ENCODE measurements at regions not wholly inside any gene's neighbourhood (a gene's known extent, or its start where the extent isn't known, plus 50 kb on each side); places are given as distances from the start of the nearest gene placed in this dataset.

GRCh38 chr7:117929237-117929636 is 56.0 kb upstream of the CTTNBP2 start:
- Histone ChIP-seq H3K79me2 (ENCODE audit: insufficient read depth, low read length) (no peaks in the 10 kb centered on the region), H3K4me3 (ENCODE audit: insufficient read depth, low read depth, low read length) (no peak overlapping the region), H3K36me3 (ENCODE audit: insufficient read depth, low read length) (no peaks in the 10 kb centered on the region), H2AFZ (ENCODE audit: low read depth, low read length) (no peak overlapping the region), H3K4me1 (ENCODE audit: insufficient read depth, low read length) (no peaks in the 10 kb centered on the region), H3K27me3 (ENCODE audit: insufficient read depth, low read length) (no peaks in the 10 kb centered on the region), H3K4me2 (ENCODE audit: low read length) (no peak overlapping the region), H3K9me3 (ENCODE audit: insufficient read depth, low read depth, low read length) (no peaks in the 10 kb centered on the region), H3K27ac (ENCODE audit: low read depth, low read length) (no peak overlapping the region), H4K20me1 (ENCODE audit: insufficient read depth, low read length) (no peaks in the 10 kb centered on the region), H3K9ac (ENCODE audit: low read length) (no peak overlapping the region)
- TF ChIP-seq EZH2 (IDR thresholded peaks at IDR 0.05; ENCODE audit: insufficient read depth, low read length) (no peak), CTCF (IDR thresholded peaks at IDR 0.05; ENCODE audit: insufficient read depth, low read depth, low read length) (no peak)
- Mint-ChIP-seq H3K27ac (ENCODE audit: unreplicated experiment) (no peak overlapping the region), H3K36me3 (ENCODE audit: low read depth, unreplicated experiment) (no peaks in the 10 kb centered on the region), H3K4me1 (ENCODE audit: low read depth, unreplicated experiment) (no peaks in the 10 kb centered on the region), H3K27me3 (ENCODE audit: low read depth, unreplicated experiment) (no peaks in the 10 kb centered on the region), H3K4me3 (ENCODE audit: unreplicated experiment) (no peak overlapping the region), H3K9me3 (ENCODE audit: unreplicated experiment) (peaks cover 4% of the 10 kb centered on the region)
- FAIRE-seq, result no peak
- DNase-seq (ENCODE audit: low read depth), result no peak

GRCh38 chr7:117931314-117931713 is 58.1 kb upstream of the CTTNBP2 start:
- Mint-ChIP-seq H3K27me3 (ENCODE audit: low read depth, unreplicated experiment) (no peaks in the 10 kb centered on the region), H3K4me3 (ENCODE audit: unreplicated experiment) (no peak overlapping the region), H3K36me3 (ENCODE audit: low read depth, unreplicated experiment) (no peaks in the 10 kb centered on the region), H3K9me3 (ENCODE audit: unreplicated experiment) (peaks cover 4% of the 10 kb centered on the region), H3K4me1 (ENCODE audit: low read depth, unreplicated experiment) (no peaks in the 10 kb centered on the region), H3K27ac (ENCODE audit: unreplicated experiment) (no peak overlapping the region)
- no peak overlapping the region for H2AFZ ChIP-seq (ENCODE audit: low read depth, low read length)
- DNase-seq (ENCODE audit: low read depth) (no peak), FAIRE-seq (no peak)
- H3K27me3 ChIP-seq (ENCODE audit: insufficient read depth, low read length), result no peaks in the 10 kb centered on the region
- no peak overlapping the region for H3K4me2 ChIP-seq (ENCODE audit: low read length)
- no peaks in the 10 kb centered on the region for H3K79me2 ChIP-seq (ENCODE audit: insufficient read depth, low read length)
- H3K36me3 ChIP-seq (ENCODE audit: insufficient read depth, low read length), result no peaks in the 10 kb centered on the region
- no peak for TF ChIP-seq EZH2 (IDR thresholded peaks at IDR 0.05; ENCODE audit: insufficient read depth, low read length)
- no peak for TF ChIP-seq CTCF (IDR thresholded peaks at IDR 0.05; ENCODE audit: insufficient read depth, low read depth, low read length)
- no peaks in the 10 kb centered on the region for H3K9me3 ChIP-seq (ENCODE audit: insufficient read depth, low read depth, low read length)
- H3K4me1 ChIP-seq (ENCODE audit: insufficient read depth, low read length), result no peaks in the 10 kb centered on the region
- no peak overlapping the region for H3K4me3 ChIP-seq (ENCODE audit: insufficient read depth, low read depth, low read length)
- H3K9ac ChIP-seq (ENCODE audit: low read length), result no peak overlapping the region
- no peak overlapping the region for H3K27ac ChIP-seq (ENCODE audit: low read depth, low read length)
- H4K20me1 ChIP-seq (ENCODE audit: insufficient read depth, low read length), result no peaks in the 10 kb centered on the region

- FAIRE-seq (no peak), DNase-seq (ENCODE audit: low read depth) (no peak)
- H3K4me3 Mint-ChIP-seq (ENCODE audit: unreplicated experiment), result no peak overlapping the region
- no peak overlapping the region for H3K4me2 ChIP-seq (ENCODE audit: low read length)
- H3K4me3 ChIP-seq (ENCODE audit: insufficient read depth, low read depth, low read length), result no peak overlapping the region
- no peaks in the 10 kb centered on the region for H3K36me3 Mint-ChIP-seq (ENCODE audit: low read depth, unreplicated experiment)
- H4K20me1 ChIP-seq (ENCODE audit: insufficient read depth, low read length), result no peaks in the 10 kb centered on the region
- no peak overlapping the region for H3K27ac ChIP-seq (ENCODE audit: low read depth, low read length)
- TF ChIP-seq CTCF (IDR thresholded peaks at IDR 0.05; ENCODE audit: insufficient read depth, low read depth, low read length) (no peak), EZH2 (IDR thresholded peaks at IDR 0.05; ENCODE audit: insufficient read depth, low read length) (no peak)
- no peak overlapping the region for H2AFZ ChIP-seq (ENCODE audit: low read depth, low read length)
- no peak overlapping the region for H3K27ac Mint-ChIP-seq (ENCODE audit: unreplicated experiment)
- peaks cover 4% of the 10 kb centered on the region for H3K9me3 Mint-ChIP-seq (ENCODE audit: unreplicated experiment)
- H3K9me3 ChIP-seq (ENCODE audit: insufficient read depth, low read depth, low read length), result no peaks in the 10 kb centered on the region
- no peaks in the 10 kb centered on the region for H3K4me1 Mint-ChIP-seq (ENCODE audit: low read depth, unreplicated experiment)
- H3K79me2 ChIP-seq (ENCODE audit: insufficient read depth, low read length), result no peaks in the 10 kb centered on the region
- no peaks in the 10 kb centered on the region for H3K4me1 ChIP-seq (ENCODE audit: insufficient read depth, low read length)
- no peaks in the 10 kb centered on the region for H3K27me3 ChIP-seq (ENCODE audit: insufficient read depth, low read length)
- no peak overlapping the region for H3K9ac ChIP-seq (ENCODE audit: low read length)
- H3K27me3 Mint-ChIP-seq (ENCODE audit: low read depth, unreplicated experiment), result no peaks in the 10 kb centered on the region
- H3K36me3 ChIP-seq (ENCODE audit: insufficient read depth, low read length), result no peaks in the 10 kb centered on the region
Measured at GRCh38 chr7:117937049-117937752, 64.0 kb upstream of the CTTNBP2 start.

All from astrocyte (in vitro differentiated cells and primary cell).